ENCODE measurements at regions not wholly inside any gene's neighbourhood (a gene's known extent, or its start where the extent isn't known, plus 50 kb on each side); places are given as distances from the start of the nearest gene placed in this dataset.

- H3K36me3 ChIP-seq = no peaks in the 10 kb centered on the region
- intact Hi-C loops (cut with DNase I) = no loop called here
- peak; percentile 29 for DNase-seq
- no peaks in the 10 kb centered on the region for H3K9me3 ChIP-seq
- TF ChIP-seq CTCF (IDR thresholded peaks at IDR 0.05) (no peak), POLR2A (IDR thresholded peaks at IDR 0.05) (no peak), POLR2AphosphoS5 (IDR thresholded peaks at IDR 0.05) (no peak), EP300 (IDR thresholded peaks at IDR 0.05) (no peak)
- H3K27ac ChIP-seq = no peak overlapping the region
- H3K4me3 ChIP-seq = no peak overlapping the region
- peaks cover 0 to 10% (median 5%) of the 10 kb centered on the region in 4 donors for H3K4me1 ChIP-seq
- WGBS, 2 donors = 83 to 88% methylated on average over 16 of the region's 16 CpGs
- peaks cover 0 to 11% (median 9%) of the 10 kb centered on the region in 3 donors for H3K27me3 ChIP-seq
Measured at GRCh38 chr1:5730272-5731109, 261.7 kb downstream of the NPHP4 start.

- TF ChIP-seq CTCF (IDR thresholded peaks at IDR 0.05) (no peak), POLR2A (IDR thresholded peaks at IDR 0.05) (no peak), POLR2AphosphoS5 (IDR thresholded peaks at IDR 0.05) (no peak), EP300 (IDR thresholded peaks at IDR 0.05) (no peak)
- H3K4me3 ChIP-seq = no peak overlapping the region
- intact Hi-C loops (cut with DNase I) = no loop called here
- peaks cover 0 to 10% (median 5%) of the 10 kb centered on the region in 4 donors for H3K4me1 ChIP-seq
- DNase-seq = peak; percentile 44
- no peaks in the 10 kb centered on the region for H3K9me3 ChIP-seq
- WGBS, 2 donors = 88% methylated on average over 4 of the region's 4 CpGs
- peaks cover 0 to 5% (median 4%) of the 10 kb centered on the region in 3 donors for H3K27me3 ChIP-seq
- H3K36me3 ChIP-seq = no peaks in the 10 kb centered on the region
- no peak overlapping the region for H3K27ac ChIP-seq
Measured at GRCh38 chr1:5729636-5730145, 262.5 kb downstream of the NPHP4 start.

- H3K9me3 ChIP-seq = no peaks in the 10 kb centered on the region
- intact Hi-C loops (cut with DNase I) = no loop called here
- WGBS, 2 donors = 42 to 75% methylated on average over 5 of the region's 5 CpGs
- no peak overlapping the region for H3K4me3 ChIP-seq
- peak; percentile 22 for DNase-seq
- H3K36me3 ChIP-seq = no peaks in the 10 kb centered on the region
- no peaks in the 10 kb centered on the region for H3K27me3 ChIP-seq
- no peak overlapping the region for H3K27ac ChIP-seq
- TF ChIP-seq EP300 (IDR thresholded peaks at IDR 0.05) (no peak), CTCF (IDR thresholded peaks at IDR 0.05) (no peak), POLR2A (IDR thresholded peaks at IDR 0.05) (no peak), POLR2AphosphoS5 (IDR thresholded peaks at IDR 0.05) (no peak)
- H3K4me1 ChIP-seq = peaks cover 0 to 10% (median 5%) of the 10 kb centered on the region in 4 donors
Measured at GRCh38 chr1:5728663-5729355, 263.4 kb downstream of the NPHP4 start.

- DNase-seq = peak; percentile 55
- 77 to 78% methylated on average over 17 of the region's 17 CpGs for WGBS, 2 donors
- no peaks in the 10 kb centered on the region for H3K9me3 ChIP-seq
- intact Hi-C loops (cut with DNase I) = no loop called here
- no peak for TF ChIP-seq POLR2A (IDR thresholded peaks at IDR 0.05)
- no peak for TF ChIP-seq POLR2AphosphoS5 (IDR thresholded peaks at IDR 0.05)
- TF ChIP-seq CTCF (IDR thresholded peaks at IDR 0.05) = no peak
- no peak for TF ChIP-seq EP300 (IDR thresholded peaks at IDR 0.05)
- peaks cover 0 to 10% (median 5%) of the 10 kb centered on the region in 4 donors for H3K4me1 ChIP-seq
- no peak overlapping the region for H3K27ac ChIP-seq
- H3K36me3 ChIP-seq = no peaks in the 10 kb centered on the region
- H3K27me3 ChIP-seq = no peaks in the 10 kb centered on the region
- H3K4me3 ChIP-seq = no peak overlapping the region
Measured at GRCh38 chr1:5727871-5728643, 264.2 kb downstream of the NPHP4 start.
